ENCODE measurements at regions not wholly inside any gene's neighbourhood (a gene's known extent, or its start where the extent isn't known, plus 50 kb on each side); places are given as distances from the start of the nearest gene placed in this dataset.

DNA sequence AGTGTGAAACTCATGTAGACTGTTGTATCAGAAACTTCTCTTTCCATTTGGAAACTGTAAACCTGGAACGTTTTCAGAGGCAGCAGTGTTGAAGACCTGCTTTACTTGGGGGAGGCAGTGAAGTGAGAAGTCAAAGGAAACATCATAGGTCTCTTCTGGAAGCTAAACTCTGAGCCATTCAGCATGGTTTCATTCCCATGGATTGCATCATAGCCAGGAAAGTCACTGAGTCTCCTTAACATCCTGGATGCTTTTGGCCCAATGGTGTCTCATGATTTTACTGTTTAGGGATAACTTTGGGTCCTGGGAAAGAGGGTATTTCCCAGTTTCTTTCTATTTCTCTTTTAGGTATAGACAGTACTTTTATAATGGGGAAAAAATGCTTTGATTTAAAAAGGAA lies 153.2 kb upstream of the E2F8 start:
- Histone ChIP-seq H2AFZ (ENCODE audit: low read depth, low read length) (no peak overlapping the region), H3K4me3 (ENCODE audit: low read length) (no peak overlapping the region), H3K36me3 (ENCODE audit: insufficient read depth, low read length) (no peaks in the 10 kb centered on the region), H3K4me1 (ENCODE audit: insufficient read depth, low read length) (peaks cover 13% of the 10 kb centered on the region), H3K9me3 (ENCODE audit: low read length) (no peaks in the 10 kb centered on the region), H3K27me3 (ENCODE audit: insufficient read depth, low read length) (no peaks in the 10 kb centered on the region)

DNA sequence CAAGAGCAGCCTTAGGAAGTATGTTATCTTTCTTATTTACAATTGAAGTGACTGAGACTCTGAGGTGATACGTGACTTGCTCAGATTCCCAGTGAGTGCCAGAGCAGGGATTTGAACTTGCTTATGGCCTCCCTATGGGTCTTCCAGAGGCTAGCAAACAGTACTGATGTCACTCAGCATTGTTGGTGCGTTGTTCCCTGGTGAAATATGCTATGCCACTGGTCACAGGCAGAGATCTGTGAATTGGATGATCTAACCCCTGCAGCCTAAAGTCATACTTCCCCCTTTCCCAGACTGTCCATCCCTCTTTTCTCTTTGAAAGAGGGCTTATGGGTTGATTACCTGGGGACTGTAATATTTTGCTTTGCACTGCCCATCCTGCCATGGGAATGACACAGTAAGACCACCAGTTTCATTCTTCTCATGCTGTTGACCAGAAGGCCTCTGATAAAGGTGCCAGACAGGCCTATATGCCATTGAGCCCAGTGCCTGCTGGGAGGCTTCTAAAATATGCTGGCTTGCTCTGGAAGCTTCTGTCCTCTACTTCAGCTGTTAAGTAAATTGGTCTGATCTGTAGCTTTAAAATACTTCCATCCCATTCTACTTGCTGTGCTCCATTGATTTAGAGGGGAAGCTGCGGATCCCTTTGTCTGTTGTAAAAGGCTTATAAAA lies 152.2 kb upstream of the E2F8 start:
- Histone ChIP-seq H2AFZ (ENCODE audit: low read depth, low read length) (no peak overlapping the region), H3K4me1 (ENCODE audit: insufficient read depth, low read length) (peaks cover 3% of the 10 kb centered on the region), H3K27me3 (ENCODE audit: insufficient read depth, low read length) (no peaks in the 10 kb centered on the region), H3K36me3 (ENCODE audit: insufficient read depth, low read length) (no peaks in the 10 kb centered on the region), H3K9me3 (ENCODE audit: low read length) (no peaks in the 10 kb centered on the region), H3K4me3 (ENCODE audit: low read length) (no peak overlapping the region)

DNA sequence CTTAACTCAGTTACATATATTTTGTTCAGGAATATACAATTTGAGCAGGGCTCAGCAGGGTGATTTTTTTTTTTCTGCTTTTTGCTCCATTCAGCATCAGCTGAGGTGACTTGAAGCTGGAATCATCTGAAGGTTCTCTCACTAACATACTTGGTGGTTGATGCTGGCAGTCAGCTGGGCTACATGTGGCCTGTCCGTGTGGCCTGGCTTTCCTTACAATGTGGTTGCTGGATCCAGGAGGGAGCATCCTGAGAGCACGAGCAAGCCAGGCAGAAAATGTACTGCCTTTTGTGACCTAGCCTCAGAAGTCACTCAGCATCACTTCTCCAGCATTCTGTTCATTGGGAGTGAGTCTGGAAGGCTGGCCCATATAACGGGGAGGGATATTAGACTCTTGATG lies 151.6 kb upstream of the E2F8 start:
- peaks cover under 1% of the 10 kb centered on the region for H3K4me1 ChIP-seq (ENCODE audit: insufficient read depth, low read length)
- no peaks in the 10 kb centered on the region for H3K36me3 ChIP-seq (ENCODE audit: insufficient read depth, low read length)
- no peak overlapping the region for H2AFZ ChIP-seq (ENCODE audit: low read depth, low read length)

DNA sequence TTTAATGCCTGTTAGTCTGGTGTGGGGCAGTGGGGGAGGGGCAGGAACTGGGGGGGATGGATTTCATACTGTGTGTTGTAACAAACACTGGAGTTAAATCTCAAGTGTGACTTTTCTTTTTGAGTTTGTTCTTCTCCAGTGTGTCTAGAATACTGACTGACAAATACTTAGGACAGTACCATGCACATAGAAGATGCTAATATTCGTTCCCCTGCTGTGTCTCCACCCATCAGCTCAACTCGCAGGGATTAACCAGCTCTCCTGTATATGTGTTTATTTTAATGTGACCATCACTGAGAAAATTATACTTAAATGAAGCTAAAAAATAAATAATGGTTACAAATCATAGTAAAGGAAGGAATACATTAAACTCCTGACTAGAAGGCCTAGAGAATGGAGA lies 150.9 kb upstream of the E2F8 start:
- H3K9me3 ChIP-seq (ENCODE audit: low read length): no peaks in the 10 kb centered on the region
- peaks cover 3% of the 10 kb centered on the region for H3K4me1 ChIP-seq (ENCODE audit: insufficient read depth, low read length)
- no peak overlapping the region for H3K4me3 ChIP-seq (ENCODE audit: low read length)
- no peak overlapping the region for H2AFZ ChIP-seq (ENCODE audit: low read depth, low read length)
- no peaks in the 10 kb centered on the region for H3K27me3 ChIP-seq (ENCODE audit: insufficient read depth, low read length)
- H3K36me3 ChIP-seq (ENCODE audit: insufficient read depth, low read length): no peaks in the 10 kb centered on the region

More for the DNA sequence above, 151.6 kb upstream of the E2F8 start:
- Histone ChIP-seq H3K4me3 (ENCODE audit: low read length) (no peak overlapping the region), H3K27me3 (ENCODE audit: insufficient read depth, low read length) (no peaks in the 10 kb centered on the region), H3K9me3 (ENCODE audit: low read length) (no peaks in the 10 kb centered on the region)

DNA sequence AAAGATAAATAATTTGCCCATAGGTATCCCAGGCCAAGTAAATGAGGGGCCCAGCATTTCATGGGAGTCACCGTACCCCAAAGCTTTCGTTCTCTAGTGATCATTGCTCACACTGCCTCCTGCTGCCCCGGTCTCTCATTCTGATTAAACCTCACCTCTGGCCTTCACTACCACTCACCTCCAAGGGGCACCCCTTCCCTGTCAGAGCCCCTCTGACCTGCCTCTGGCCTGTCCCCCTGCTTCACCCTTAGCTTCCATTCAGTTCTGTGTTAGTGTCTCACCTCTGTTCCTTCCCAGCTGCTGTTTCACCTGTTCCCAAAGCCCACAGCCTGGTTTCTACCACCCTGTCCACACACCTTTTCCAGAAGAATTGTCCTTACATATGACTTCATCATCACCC lies 150.3 kb upstream of the E2F8 start:
- peaks cover 3% of the 10 kb centered on the region for H3K4me1 ChIP-seq (ENCODE audit: insufficient read depth, low read length)
- H3K9me3 ChIP-seq (ENCODE audit: low read length): no peaks in the 10 kb centered on the region
- H3K36me3 ChIP-seq (ENCODE audit: insufficient read depth, low read length): no peaks in the 10 kb centered on the region
- H3K27me3 ChIP-seq (ENCODE audit: insufficient read depth, low read length): no peaks in the 10 kb centered on the region
- H3K4me3 ChIP-seq (ENCODE audit: low read length): no peak overlapping the region
- no peak overlapping the region for H2AFZ ChIP-seq (ENCODE audit: low read depth, low read length)

- no peaks in the 10 kb centered on the region for H3K9me3 ChIP-seq (ENCODE audit: low read length)
- H3K36me3 ChIP-seq (ENCODE audit: insufficient read depth, low read length): no peaks in the 10 kb centered on the region
- no peaks in the 10 kb centered on the region for H3K27me3 ChIP-seq (ENCODE audit: insufficient read depth, low read length)
- peaks cover 3% of the 10 kb centered on the region for H3K4me1 ChIP-seq (ENCODE audit: insufficient read depth, low read length)
- no peak overlapping the region for H2AFZ ChIP-seq (ENCODE audit: low read depth, low read length)
- H3K4me3 ChIP-seq (ENCODE audit: low read length): no peak overlapping the region
Observed at GRCh38 chr11:19389787-19390303, 149.1 kb upstream of the E2F8 start.

DNA sequence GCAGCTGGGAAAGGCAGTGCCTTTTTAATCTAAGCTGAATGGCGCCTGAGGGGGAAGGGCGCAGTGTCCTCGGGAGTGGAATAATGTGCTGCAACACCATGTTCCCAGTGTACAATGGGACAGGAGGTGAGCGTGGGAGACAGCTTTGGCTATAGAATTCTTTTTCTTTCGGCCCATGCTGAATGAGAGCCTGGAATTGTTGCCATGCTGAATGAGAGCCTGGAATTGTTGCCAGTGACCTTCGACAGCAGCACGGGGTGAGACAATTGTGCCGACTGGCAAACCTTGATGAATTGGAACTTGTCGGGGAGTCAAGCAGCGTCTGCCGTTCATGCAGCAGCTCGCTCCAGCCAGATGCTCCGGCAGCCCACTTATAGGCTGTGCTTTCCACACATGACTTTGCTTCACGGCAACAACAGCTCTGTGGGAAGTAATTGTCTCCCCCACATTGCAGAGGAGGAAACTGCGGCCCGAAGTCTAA lies 141.4 kb upstream of the E2F8 start:
- H3K4me1 ChIP-seq (ENCODE audit: insufficient read depth, low read length): peaks cover 37% of the 10 kb centered on the region

DNA sequence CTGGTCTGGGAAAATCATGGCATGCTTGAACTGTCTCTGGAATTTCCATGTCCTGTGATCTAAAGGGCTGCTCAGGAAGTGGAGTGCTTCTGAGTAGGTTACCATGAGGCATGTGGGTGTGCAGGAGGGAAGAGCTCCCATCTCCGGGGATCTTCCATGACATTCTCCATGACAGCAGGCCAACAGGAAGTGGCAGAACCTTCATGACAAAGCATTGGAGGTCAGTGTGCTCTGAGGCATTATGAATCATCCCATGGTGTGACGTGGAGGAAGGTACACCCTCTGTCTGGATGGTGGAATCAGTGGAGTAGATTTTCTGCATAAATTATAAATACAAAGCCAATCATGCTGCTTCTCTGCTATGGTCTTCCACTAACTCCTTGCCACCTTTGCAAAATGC lies 139.6 kb upstream of the E2F8 start:
- Histone ChIP-seq H3K9me3 (ENCODE audit: low read length) (no peaks in the 10 kb centered on the region), H3K4me1 (ENCODE audit: insufficient read depth, low read length) (peaks cover 36% of the 10 kb centered on the region), H3K4me3 (ENCODE audit: low read length) (no peak overlapping the region), H2AFZ (ENCODE audit: low read depth, low read length) (no peak overlapping the region), H3K36me3 (ENCODE audit: insufficient read depth, low read length) (no peaks in the 10 kb centered on the region), H3K27me3 (ENCODE audit: insufficient read depth, low read length) (no peaks in the 10 kb centered on the region)

More for the DNA sequence above, 141.4 kb upstream of the E2F8 start:
- no peaks in the 10 kb centered on the region for H3K36me3 ChIP-seq (ENCODE audit: insufficient read depth, low read length)
- no peaks in the 10 kb centered on the region for H3K9me3 ChIP-seq (ENCODE audit: low read length)
- H2AFZ ChIP-seq (ENCODE audit: low read depth, low read length): no peak overlapping the region
- H3K27me3 ChIP-seq (ENCODE audit: insufficient read depth, low read length): no peaks in the 10 kb centered on the region
- H3K4me3 ChIP-seq (ENCODE audit: low read length): peak overlapping the region; percentile 29

- H3K27me3 ChIP-seq (ENCODE audit: insufficient read depth, low read length): no peaks in the 10 kb centered on the region
- H2AFZ ChIP-seq (ENCODE audit: low read depth, low read length): no peak overlapping the region
- no peaks in the 10 kb centered on the region for H3K36me3 ChIP-seq (ENCODE audit: insufficient read depth, low read length)
- no peak overlapping the region for H3K4me3 ChIP-seq (ENCODE audit: low read length)
- no peaks in the 10 kb centered on the region for H3K9me3 ChIP-seq (ENCODE audit: low read length)
- H3K4me1 ChIP-seq (ENCODE audit: insufficient read depth, low read length): peaks cover 40% of the 10 kb centered on the region
Observed at GRCh38 chr11:19379465-19379864, 138.7 kb upstream of the E2F8 start.

- H2AFZ ChIP-seq (ENCODE audit: low read depth, low read length): no peak overlapping the region
- no peak overlapping the region for H3K4me3 ChIP-seq (ENCODE audit: low read length)
- peaks cover 43% of the 10 kb centered on the region for H3K4me1 ChIP-seq (ENCODE audit: insufficient read depth, low read length)
- no peaks in the 10 kb centered on the region for H3K9me3 ChIP-seq (ENCODE audit: low read length)
- H3K36me3 ChIP-seq (ENCODE audit: insufficient read depth, low read length): no peaks in the 10 kb centered on the region
- H3K27me3 ChIP-seq (ENCODE audit: insufficient read depth, low read length): no peaks in the 10 kb centered on the region
Observed at GRCh38 chr11:19378814-19379213, 138.1 kb upstream of the E2F8 start.

- Histone ChIP-seq H3K9me3 (ENCODE audit: low read length) (no peaks in the 10 kb centered on the region), H3K27me3 (ENCODE audit: insufficient read depth, low read length) (no peaks in the 10 kb centered on the region), H2AFZ (ENCODE audit: low read depth, low read length) (no peak overlapping the region), H3K36me3 (ENCODE audit: insufficient read depth, low read length) (no peaks in the 10 kb centered on the region), H3K4me1 (ENCODE audit: insufficient read depth, low read length) (peaks cover 34% of the 10 kb centered on the region), H3K4me3 (ENCODE audit: low read length) (no peak overlapping the region)
Observed at GRCh38 chr11:19377881-19378280, 137.1 kb upstream of the E2F8 start.

DNA sequence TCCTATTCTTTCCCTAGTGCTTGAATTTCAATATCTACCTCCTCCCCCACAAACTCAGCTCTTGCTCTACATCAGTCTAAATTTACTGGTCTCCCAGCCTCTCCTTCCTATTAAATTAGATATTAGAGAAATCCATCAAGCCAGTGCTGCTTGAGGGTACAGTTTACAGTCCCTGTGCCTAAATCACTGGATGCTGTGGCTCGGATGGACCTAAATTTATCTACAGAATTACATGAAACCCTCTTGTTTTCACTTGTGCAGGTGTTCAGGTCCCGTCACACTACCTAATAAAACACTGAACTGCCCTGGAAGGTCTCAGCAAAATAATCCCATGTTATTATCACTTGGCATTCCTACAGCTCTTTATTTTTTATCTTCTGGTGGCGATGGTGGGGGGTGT lies 134.7 kb upstream of the E2F8 start:
- Histone ChIP-seq H3K4me1 (ENCODE audit: insufficient read depth, low read length) (peaks cover 14% of the 10 kb centered on the region), H2AFZ (ENCODE audit: low read depth, low read length) (no peak overlapping the region), H3K27me3 (ENCODE audit: insufficient read depth, low read length) (no peaks in the 10 kb centered on the region), H3K4me3 (ENCODE audit: low read length) (no peak overlapping the region), H3K36me3 (ENCODE audit: insufficient read depth, low read length) (no peaks in the 10 kb centered on the region), H3K9me3 (ENCODE audit: low read length) (no peaks in the 10 kb centered on the region)

DNA sequence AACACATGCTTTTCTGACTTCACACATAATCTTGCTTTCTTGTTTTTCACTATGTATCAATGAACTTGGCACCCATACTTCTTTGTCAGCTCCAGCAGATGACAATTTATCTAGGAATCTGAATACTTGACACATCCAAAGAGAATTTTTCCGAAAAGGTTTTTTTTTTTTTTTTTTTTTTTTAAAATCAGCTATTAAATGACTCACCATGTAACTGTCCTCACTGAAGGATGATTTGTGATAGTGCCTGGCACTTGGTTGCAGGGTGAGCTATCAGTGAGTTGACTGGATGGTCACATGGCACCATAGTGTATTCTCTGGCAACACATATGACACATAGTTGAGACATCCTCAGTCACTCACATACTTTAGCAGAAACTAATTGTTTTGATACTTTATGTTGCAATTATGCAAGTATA lies 133.4 kb upstream of the E2F8 start:
- H3K4me3 ChIP-seq (ENCODE audit: low read length): no peak overlapping the region
- no peaks in the 10 kb centered on the region for H3K27me3 ChIP-seq (ENCODE audit: insufficient read depth, low read length)
- no peaks in the 10 kb centered on the region for H3K9me3 ChIP-seq (ENCODE audit: low read length)
- no peak overlapping the region for H2AFZ ChIP-seq (ENCODE audit: low read depth, low read length)
- no peaks in the 10 kb centered on the region for H3K36me3 ChIP-seq (ENCODE audit: insufficient read depth, low read length)
- peaks cover 14% of the 10 kb centered on the region for H3K4me1 ChIP-seq (ENCODE audit: insufficient read depth, low read length)

GRCh38 chr11:19372381-19372780 lies 131.6 kb upstream of the E2F8 start:
- Histone ChIP-seq H3K4me3 (ENCODE audit: low read length) (no peak overlapping the region), H3K36me3 (ENCODE audit: insufficient read depth, low read length) (no peaks in the 10 kb centered on the region), H3K4me1 (ENCODE audit: insufficient read depth, low read length) (peaks cover 18% of the 10 kb centered on the region), H3K9me3 (ENCODE audit: low read length) (no peaks in the 10 kb centered on the region), H3K27me3 (ENCODE audit: insufficient read depth, low read length) (no peaks in the 10 kb centered on the region), H2AFZ (ENCODE audit: low read depth, low read length) (no peak overlapping the region)

All from neuron (in vitro differentiated cells).